OCI-LY7 (cell line): ENCODE measurements at regions not wholly inside any gene's neighbourhood (a gene's known extent, or its start where the extent isn't known, plus 50 kb on each side); places are given as distances from the start of the nearest gene placed in this dataset.

Experiments
- CTCF ChIP-seq: fragments of 200-600 bp; sonication (generic); conservative IDR thresholded peaks from 2 replicates; pipeline ENCODE4 v1.5.1; 2014; ENCODE audit warnings: mild to moderate bottlenecking, antibody characterized with exemption, low read length, moderate library complexity, mixed read lengths
- EZH2phosphoT487 ChIP-seq: fragments of 200-600 bp; sonication (generic); IDR thresholded peaks from 2 replicates; pipeline ENCODE4 v1.6.1; 2018; ENCODE audit warnings: low read depth, borderline replicate concordance, mild to moderate bottlenecking, mixed run types, antibody characterized with exemption, low read length, moderate library complexity, mixed read lengths

- TF ChIP-seq CTCF = no peak
- no peak for TF ChIP-seq EZH2phosphoT487
Measured at GRCh38 chr9:86766511-86766910, 180.8 kb downstream of the GAS1 start.
